ENCODE measurements at regions not wholly inside any gene's neighbourhood (a gene's known extent, or its start where the extent isn't known, plus 50 kb on each side); places are given as distances from the start of the nearest gene placed in this dataset.

DNA sequence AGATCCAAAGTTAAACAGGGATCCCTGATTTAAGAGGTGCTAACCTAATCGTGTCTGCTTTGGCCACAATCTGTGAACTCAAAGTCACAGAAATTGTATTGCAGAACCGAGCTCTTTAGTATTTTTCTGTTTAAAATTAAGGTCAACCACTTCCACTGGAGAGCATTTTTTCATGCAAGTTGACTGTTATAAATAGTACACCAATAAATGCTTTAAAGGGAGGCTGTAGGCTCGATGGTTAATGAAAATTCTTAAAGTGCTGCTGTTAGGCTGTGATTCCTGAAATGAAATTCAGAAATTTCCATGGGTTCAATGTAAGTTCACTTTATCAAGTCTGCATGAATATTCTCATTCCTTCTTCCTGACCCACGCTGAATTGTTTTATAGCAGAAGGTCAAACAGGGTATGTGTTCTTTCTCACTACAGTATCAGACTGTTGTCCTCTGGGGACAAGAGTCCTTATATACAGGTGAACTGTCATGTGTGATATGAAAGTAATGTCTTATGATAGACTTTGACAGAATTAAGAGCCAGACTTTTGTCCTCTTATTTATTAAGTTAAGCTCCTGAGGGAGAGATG is 92.5 kb upstream of the HDGFL1 start:
- TF ChIP-seq, protein P1, sequence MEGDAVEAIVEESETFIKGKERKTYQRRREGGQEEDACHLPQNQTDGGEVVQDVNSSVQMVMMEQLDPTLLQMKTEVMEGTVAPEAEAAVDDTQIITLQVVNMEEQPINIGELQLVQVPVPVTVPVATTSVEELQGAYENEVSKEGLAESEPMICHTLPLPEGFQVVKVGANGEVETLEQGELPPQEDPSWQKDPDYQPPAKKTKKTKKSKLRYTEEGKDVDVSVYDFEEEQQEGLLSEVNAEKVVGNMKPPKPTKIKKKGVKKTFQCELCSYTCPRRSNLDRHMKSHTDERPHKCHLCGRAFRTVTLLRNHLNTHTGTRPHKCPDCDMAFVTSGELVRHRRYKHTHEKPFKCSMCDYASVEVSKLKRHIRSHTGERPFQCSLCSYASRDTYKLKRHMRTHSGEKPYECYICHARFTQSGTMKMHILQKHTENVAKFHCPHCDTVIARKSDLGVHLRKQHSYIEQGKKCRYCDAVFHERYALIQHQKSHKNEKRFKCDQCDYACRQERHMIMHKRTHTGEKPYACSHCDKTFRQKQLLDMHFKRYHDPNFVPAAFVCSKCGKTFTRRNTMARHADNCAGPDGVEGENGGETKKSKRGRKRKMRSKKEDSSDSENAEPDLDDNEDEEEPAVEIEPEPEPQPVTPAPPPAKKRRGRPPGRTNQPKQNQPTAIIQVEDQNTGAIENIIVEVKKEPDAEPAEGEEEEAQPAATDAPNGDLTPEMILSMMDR (IDR thresholded peaks at IDR 0.05), result no peak
- no peak for TF ChIP-seq POLR2A (IDR thresholded peaks at IDR 0.05)

All from testis (tissue), 2 donors.